ENCODE measurements at regions not wholly inside any gene's neighbourhood (a gene's known extent, or its start where the extent isn't known, plus 50 kb on each side); places are given as distances from the start of the nearest gene placed in this dataset.

GRCh38 chr3:5428607-5429516 lies 241.4 kb downstream of the EDEM1 start (continued):
- TF ChIP-seq RREB1 (CRISPR knock-in tag; IDR thresholded peaks at IDR 0.05) (peak; percentile 77; the same call in 1 of the 2 replicates), HNRNPK (IDR thresholded peaks at IDR 0.05; ENCODE audit: low read depth, low read length, poor library complexity, severe bottlenecking) (no peak), HES1 (IDR thresholded peaks at IDR 0.05; ENCODE audit: low read depth) (peak; percentile 98), EP300 (IDR thresholded peaks at IDR 0.05; ENCODE audit: low read length) (peak; percentile 100), HOXB6 (CRISPR knock-in tag; IDR thresholded peaks at IDR 0.05; ENCODE audit: borderline replicate concordance) (no peak), ZBTB2 (IDR thresholded peaks at IDR 0.05) (peak; percentile 89), HOMEZ (CRISPR knock-in tag; IDR thresholded peaks at IDR 0.05) (0 out of 2 replicates have a peak, but pooled peaks have one; percentile 49), ATF2 (CRISPR knock-in tag; IDR thresholded peaks at IDR 0.05) (no peak), TBL1XR1 (IDR thresholded peaks at IDR 0.05; ENCODE audit: low read length in 2 of 2) (peak; percentile 97 to 100), NFIC (IDR thresholded peaks at IDR 0.05) (peak; percentile 95), ZNF444 (CRISPR knock-in tag; IDR thresholded peaks at IDR 0.05) (no peak), SRSF7 (optimal IDR thresholded peaks at IDR 0.05; ENCODE audit: low read depth, low read length) (no peak), NCOA6 (IDR thresholded peaks at IDR 0.05) (peak; percentile 72), TAF15 (IDR thresholded peaks at IDR 0.05; ENCODE audit: low read depth, low read length) (no peak), ETV1 (tag; conservative IDR thresholded peaks at IDR 0.05; ENCODE audit: low read depth) (peak; percentile 94)
